Kidney tubule cell (primary cell): ENCODE measurements at regions not wholly inside any gene's neighbourhood (a gene's known extent, or its start where the extent isn't known, plus 50 kb on each side); places are given as distances from the start of the nearest gene placed in this dataset.
"Not testable (repeated sequence)": the region's sequence is repeated elsewhere in the genome, so short reads cannot be mapped to it uniquely, and the experiment has no call there.

Experiments
- DNase-seq: peaks from one replicate; pipeline ENCODE4 v3.0.0-alpha.2; 2018; ENCODE audit warnings: low spot score

- no peak for DNase-seq
These were observed 81.7 kb upstream of the RALGPS2 start for GRCh38 chr1:178643349-178643748.

DNA sequence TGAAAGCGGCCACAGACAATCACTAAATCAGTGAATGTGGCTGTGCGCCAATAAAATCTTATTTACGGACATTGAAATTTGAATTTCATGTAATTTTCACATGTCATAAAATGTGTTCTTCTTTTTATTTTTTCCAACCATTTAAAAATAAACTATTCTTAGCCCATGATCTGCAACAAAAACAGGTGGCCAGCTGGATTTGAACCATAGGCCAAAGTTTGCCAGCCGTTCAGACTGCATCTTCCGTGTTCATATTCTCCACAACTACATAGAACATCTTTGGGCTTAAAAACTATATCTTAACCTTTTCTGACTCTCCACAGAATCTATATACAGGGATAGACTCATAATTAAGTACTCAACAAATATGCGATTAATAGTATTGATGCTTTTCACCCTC is 81.2 kb upstream of the RALGPS2 start:
- DNase-seq, result no peak

DNA sequence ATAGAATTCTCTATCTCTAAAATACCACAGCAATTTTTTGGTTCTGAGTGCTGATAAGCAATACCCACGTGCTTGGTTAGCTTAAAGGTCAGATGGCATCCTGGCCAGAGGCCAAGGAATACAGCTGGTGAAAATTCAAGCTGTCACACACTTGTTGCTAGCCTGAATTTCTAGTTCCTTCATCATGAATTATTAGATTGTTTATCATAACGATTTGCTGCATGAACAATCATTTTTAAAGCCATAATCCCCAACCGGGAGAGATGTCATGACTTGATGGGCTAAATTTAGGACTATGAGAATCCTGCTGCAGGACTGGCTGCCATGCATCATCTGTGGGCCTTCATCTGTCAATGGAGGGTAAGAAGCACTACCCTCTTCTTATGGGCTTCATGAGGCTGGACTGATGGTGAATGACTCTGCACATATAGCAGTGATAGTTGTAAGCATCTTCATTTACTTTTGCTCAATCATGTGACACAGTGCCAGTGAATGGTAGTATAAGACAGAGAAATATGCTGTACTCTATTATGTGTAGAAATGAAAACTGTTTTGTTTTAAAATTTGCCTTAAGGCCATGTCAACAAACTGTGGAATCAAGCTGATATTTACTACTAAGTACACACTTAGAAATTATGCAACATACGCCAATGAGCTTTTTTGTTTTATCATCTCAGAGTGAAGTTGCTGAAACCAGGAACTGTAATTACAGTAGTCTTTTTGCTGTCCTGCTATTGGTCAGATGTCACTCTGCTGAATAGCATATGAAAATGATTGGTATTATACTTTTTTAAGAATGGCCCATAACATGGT is 80.5 kb upstream of the RALGPS2 start:
- DNase-seq, result no peak

GRCh38 chr1:178645157-178645807 is 79.8 kb upstream of the RALGPS2 start:
- DNase-seq, result no peak

GRCh38 chr1:178645808-178646200 is 79.2 kb upstream of the RALGPS2 start:
- peak; percentile 53 for DNase-seq

- DNase-seq, result no peak
These were observed 78.2 kb upstream of the RALGPS2 start for GRCh38 chr1:178646821-178647220.

- DNase-seq, result no peak
These were observed 76.9 kb upstream of the RALGPS2 start for GRCh38 chr1:178648151-178648550.

GRCh38 chr1:178649582-178650350 is 75.3 kb upstream of the RALGPS2 start:
- DNase-seq, result no peak

- peak; percentile 29 for DNase-seq
These were observed 74.0 kb upstream of the RALGPS2 start for GRCh38 chr1:178650934-178651511.

DNA sequence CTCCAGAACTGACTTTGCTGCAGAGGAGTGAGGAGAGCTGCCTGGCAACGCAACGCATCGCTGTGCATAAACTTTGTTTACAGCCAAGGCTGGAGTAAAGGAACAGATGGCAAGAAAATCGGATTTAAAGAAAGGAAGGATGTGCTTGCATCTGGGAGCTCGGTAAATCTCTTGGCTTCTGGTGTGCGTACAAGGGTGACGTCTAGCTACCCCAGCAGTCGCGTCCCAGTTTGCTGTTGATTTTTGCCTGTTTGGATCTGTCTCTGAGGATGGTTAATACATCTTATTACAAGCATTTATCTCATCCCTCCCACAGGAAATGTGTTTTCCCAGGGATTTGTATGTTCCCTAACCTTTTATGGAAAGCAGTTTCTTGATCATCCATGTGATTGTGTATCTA is 73.3 kb upstream of the RALGPS2 start:
- DNase-seq, result no peak

DNA sequence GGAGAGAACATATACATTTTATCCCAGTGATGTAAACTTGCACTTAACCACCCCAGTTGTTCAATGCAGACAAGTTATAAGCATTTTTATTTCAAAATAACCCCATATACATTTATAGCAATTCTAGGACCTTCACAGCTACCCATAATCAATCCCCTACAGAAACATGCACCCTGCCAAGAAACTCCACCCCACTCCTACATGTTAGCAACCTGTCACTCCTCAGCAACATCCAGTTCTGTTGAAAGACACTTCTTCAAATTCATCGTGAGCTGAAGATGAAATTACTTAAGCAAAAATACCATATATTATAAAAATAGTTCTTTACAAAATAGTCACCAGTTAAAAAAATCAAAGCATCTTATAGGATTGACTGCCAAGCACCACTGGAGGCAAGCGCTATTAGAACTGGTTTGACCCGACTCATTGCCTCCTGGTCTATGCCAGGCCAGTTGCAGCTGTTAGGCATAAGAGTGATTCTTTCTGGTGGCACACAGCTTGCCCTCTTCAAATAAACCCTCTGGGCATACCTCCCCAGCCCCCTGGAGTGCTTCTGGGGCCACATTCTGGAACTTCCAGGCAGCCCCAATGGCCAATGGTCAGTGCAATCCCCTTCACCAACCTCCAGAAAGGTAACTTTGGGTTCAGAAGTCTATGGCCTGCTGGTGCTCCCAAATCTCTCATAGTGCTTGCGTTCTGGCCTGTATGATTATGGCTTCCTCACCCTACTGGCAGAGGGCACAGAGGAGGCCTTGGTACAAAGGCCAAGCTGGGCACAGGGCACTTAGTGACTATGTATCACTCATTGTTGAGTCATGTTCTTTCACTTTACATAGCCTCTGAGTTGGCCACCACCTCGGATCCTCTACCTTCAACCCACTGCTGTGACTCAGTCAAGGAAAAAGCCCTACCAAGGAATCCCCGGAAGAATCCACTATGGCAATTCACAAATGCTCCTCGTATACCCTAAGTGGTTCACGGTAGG is 72.2 kb upstream of the RALGPS2 start:
- peak; percentile 87 for DNase-seq

DNA sequence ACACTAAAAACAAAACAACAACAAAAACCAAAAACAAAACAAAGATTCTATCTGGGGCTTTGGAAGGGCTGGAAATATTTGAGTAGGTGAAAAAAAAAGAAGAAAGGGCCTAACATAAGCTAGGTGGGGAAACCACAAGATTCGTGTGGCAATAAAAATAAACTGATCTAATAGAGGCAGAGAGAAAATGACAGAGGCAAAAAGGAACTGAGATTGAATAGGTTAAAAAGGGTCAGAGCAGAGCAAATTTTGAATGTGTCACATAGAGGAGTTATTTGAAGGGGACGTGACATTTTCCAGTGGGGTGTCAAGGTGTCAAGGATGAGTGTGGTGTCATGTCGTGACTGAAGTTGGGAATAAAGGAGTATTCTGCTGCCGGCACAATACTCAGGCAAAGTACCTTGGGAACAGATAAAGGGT is 65.2 kb upstream of the RALGPS2 start:
- no peak for DNase-seq

- no peak for DNase-seq
These were observed 64.6 kb upstream of the RALGPS2 start for GRCh38 chr1:178660461-178660860.

- no peak for DNase-seq
These were observed 60.8 kb upstream of the RALGPS2 start for GRCh38 chr1:178664278-178664677.

DNA sequence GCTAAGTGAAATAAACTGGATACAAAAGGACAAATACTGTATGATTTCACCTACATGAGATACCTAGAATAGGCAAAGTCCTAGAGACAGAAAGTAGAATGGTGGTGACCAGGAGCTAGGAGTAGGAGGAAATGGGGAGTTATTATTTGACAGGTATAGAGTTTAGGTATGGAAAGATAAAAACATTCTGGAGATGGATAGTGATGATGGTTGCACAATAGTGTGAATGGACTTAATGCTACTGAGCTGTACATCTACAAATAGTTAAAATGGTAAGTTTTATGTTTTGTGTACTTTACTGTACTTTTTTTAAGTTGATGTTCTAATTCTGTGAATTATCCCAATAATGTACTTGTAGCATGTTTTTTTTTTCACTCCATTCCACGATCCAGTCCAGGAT is 59.5 kb upstream of the RALGPS2 start:
- DNase-seq, result no peak

GRCh38 chr1:178666891-178667290 is 58.2 kb upstream of the RALGPS2 start:
- DNase-seq, result not testable (repeated sequence)

DNA sequence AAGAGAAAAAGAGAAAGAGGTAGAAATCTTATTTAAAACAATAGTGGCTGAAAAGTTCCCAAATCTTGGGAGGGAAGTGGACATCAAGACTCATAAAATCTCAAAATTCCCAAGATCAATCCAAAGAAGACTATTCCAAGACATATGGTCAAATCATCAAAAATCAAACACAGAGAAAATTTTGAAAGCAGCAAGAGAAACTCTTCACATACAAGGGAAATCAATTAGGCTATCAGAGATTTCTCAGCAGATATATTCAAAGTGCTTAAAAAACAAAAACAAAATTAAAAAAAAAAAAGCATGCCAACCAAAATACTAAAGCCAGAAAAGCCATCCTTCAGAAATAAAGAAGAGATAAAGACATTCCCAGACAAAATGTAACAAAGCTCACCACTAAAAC is 52.6 kb upstream of the RALGPS2 start:
- DNase-seq, result no peak

GRCh38 chr1:178674559-178674958 is 50.5 kb upstream of the RALGPS2 start:
- not testable (repeated sequence) for DNase-seq
